Colonic mucosa (tissue), 4 donors: ENCODE measurements at regions not wholly inside any gene's neighbourhood (a gene's known extent, or its start where the extent isn't known, plus 50 kb on each side); places are given as distances from the start of the nearest gene placed in this dataset.

Experiments used
- DNase-seq: peaks from one replicate; pipeline ENCODE4 v3.0.0-alpha.2; 2020
- H3K27ac ChIP-seq: fragments of 200-600 bp; one replicate; pipeline ENCODE4 v1.8.0; 2021
- H3K27me3 ChIP-seq: fragments of 200-600 bp; one replicate; pipeline ENCODE4 v1.8.0; 2021
- H3K36me3 ChIP-seq: fragments of 200-600 bp; one replicate; pipeline ENCODE4 v1.8.0; 2021
- H3K4me1 ChIP-seq: fragments of 200-600 bp; one replicate; pipeline ENCODE4 v1.8.0; 2021; ENCODE audit warnings: mild to moderate bottlenecking
- H3K4me3 ChIP-seq: fragments of 200-600 bp; one replicate; pipeline ENCODE4 v1.8.0; 2021
- H3K9ac ChIP-seq, 2 donors: one replicate each; pipeline ENCODE4 v1.7.0; 2013; ENCODE audit warnings: control low read depth in 2 of 2, low read depth in 2 of 2, low read length in 2 of 2
- H3K9me3 ChIP-seq: fragments of 200-600 bp; one replicate; pipeline ENCODE4 v1.8.0; 2021
- intact Hi-C: fragments of 100-400 bp; cut with DNase I; formaldehyde crosslinking; loops from one replicate; pipeline ENCODE4 v1.14.1; 2022
- TF ChIP-seq, protein P1 (sequence below): fragments of 200-600 bp; IDR thresholded peaks from one replicate; pipeline ENCODE4 v1.8.0; 2022; ENCODE audit warnings: antibody characterized with exemption, mild to moderate bottlenecking
- donor health status: healthy.
- donor health status: DM: no; HTN: no; CAD: no.
- donor health status: DM: no; HTN: no; CAD: no.

DNA sequence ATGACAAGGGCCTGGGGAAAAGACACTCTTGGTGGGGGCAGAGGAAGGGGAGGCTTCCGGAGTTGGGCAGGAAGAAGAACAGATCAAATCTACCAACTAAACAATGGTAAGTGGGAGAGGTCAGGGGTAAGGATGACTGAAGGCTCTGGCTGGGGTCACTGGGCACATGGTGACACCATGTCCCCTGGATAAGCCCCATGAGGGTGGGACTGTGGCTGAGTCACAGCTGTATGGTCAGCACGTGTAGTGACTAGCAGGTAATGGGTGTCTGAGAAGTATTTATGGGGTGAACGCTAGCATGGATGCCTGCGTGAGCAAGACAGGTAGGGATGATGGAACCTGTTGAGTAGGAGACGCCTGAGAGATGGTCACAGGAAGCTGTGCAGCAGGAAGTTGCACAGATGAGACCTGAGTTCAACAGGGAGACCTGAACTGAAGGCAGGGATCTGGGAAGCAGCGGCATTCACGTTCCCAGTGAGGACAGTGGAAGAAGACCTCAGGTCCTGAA lies 64.5 kb upstream of the SNX9 start:
- DNase-seq, result no peak
- no peaks in the 10 kb centered on the region for H3K27me3 ChIP-seq
- H3K4me1 ChIP-seq, result peaks cover 5% of the 10 kb centered on the region
- intact Hi-C loops, result loop anchor here (10.0 kb wide), 1 partner anchor 316 kb away; no protein-coding TSS in a partner anchor
- H3K4me3 ChIP-seq, result no peak overlapping the region
- TF ChIP-seq, protein P1, sequence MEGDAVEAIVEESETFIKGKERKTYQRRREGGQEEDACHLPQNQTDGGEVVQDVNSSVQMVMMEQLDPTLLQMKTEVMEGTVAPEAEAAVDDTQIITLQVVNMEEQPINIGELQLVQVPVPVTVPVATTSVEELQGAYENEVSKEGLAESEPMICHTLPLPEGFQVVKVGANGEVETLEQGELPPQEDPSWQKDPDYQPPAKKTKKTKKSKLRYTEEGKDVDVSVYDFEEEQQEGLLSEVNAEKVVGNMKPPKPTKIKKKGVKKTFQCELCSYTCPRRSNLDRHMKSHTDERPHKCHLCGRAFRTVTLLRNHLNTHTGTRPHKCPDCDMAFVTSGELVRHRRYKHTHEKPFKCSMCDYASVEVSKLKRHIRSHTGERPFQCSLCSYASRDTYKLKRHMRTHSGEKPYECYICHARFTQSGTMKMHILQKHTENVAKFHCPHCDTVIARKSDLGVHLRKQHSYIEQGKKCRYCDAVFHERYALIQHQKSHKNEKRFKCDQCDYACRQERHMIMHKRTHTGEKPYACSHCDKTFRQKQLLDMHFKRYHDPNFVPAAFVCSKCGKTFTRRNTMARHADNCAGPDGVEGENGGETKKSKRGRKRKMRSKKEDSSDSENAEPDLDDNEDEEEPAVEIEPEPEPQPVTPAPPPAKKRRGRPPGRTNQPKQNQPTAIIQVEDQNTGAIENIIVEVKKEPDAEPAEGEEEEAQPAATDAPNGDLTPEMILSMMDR, result no peak
- no peak overlapping the region for H3K9ac ChIP-seq
- no peaks in the 10 kb centered on the region for H3K36me3 ChIP-seq
- H3K9me3 ChIP-seq, result no peaks in the 10 kb centered on the region
- H3K27ac ChIP-seq, result no peak overlapping the region

DNA sequence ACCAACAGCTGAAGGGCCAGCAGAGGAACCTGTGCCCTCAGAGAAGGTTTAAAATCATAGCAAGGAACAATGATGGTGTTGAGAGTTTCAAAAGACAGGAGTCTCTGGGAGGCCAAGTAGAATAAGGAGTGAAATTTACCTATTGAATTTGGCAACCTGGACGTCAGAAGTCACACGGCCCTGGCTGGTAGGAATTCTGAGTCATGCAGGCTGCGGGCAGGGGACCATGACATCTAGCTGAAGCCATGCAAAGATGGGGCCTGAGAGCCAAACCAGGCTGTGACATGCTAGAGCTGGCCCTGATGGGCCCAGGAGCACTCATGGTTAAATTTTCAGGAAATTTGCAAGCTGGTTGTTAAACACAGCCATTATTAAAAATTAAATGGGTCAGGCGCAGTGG lies 64.0 kb upstream of the SNX9 start:
- intact Hi-C loops, result loop anchor here (10.0 kb wide), 1 partner anchor 316 kb away; no protein-coding TSS in a partner anchor
- H3K36me3 ChIP-seq, result no peaks in the 10 kb centered on the region
- H3K4me3 ChIP-seq, result no peak overlapping the region
- no peaks in the 10 kb centered on the region for H3K9me3 ChIP-seq
- no peak overlapping the region for H3K9ac ChIP-seq
- no peak overlapping the region for H3K27ac ChIP-seq
- TF ChIP-seq, protein P1, result no peak
- H3K4me1 ChIP-seq, result peaks cover 10% of the 10 kb centered on the region
- no peak for DNase-seq
- H3K27me3 ChIP-seq, result no peaks in the 10 kb centered on the region

DNA sequence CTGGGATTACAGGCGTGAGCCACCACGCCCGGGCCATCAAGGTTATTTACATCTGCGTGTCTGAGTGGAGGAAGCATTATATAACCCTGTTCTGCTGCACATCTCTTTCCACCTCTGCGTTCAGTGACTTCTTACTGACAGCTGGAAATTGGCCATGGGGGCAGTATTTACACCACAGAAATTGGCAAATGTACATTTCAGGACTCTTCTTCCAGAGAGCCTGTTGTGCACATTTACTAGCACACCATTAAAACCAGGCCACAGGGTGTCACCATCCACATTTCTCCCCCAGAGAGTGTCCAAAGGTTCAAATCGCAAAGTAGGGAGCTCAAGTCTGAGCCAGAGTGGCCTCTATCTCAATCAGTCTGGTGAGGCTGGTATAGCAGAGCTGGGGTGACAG lies 62.9 kb upstream of the SNX9 start:
- Histone ChIP-seq H3K27me3 (no peaks in the 10 kb centered on the region), H3K4me3 (no peak overlapping the region), H3K4me1 (peaks cover 11% of the 10 kb centered on the region), H3K36me3 (no peaks in the 10 kb centered on the region), H3K27ac (no peak overlapping the region), H3K9me3 (no peaks in the 10 kb centered on the region), H3K9ac (no peak overlapping the region)
- intact Hi-C loops, result loop anchor here (5.0 kb wide), 1 partner anchor 62 kb away; the partner anchor contains the start of gene SNX9
- TF ChIP-seq, protein P1, result no peak
- DNase-seq, result no peak

DNA sequence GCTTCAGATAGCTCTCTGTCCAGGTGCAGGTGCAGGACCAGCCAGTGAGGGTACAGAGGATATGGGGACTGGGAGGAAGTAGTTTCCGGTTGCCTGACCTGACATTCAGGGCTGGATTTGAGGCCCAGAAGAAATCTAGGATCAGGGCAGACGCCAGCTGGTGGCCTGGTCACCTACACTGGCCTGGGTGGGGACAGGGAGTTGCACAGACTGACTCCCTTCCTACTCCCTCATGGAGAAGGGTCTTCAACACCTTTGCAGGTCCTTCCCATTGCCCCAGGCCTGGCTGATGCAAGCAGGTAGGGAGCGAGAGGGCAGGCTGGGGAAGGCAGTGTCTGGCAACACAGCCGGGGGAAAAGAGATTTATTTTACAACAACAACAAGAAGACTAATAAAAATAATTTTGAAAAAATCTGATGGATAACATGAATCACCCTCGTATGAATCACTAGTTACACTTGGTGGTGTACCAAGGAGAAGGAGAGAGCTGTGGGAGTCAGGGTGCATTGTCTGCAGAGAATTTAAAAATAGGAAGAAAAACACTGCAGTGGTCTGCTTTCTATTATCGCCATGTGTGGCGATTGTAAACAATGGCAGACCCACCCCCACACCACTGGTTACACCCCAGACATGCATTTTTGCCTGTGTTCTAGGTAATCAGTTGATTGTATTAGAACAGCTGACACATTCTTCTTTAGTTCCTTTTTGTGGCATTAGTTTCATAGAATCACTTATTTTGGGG lies 62.3 kb upstream of the SNX9 start:
- Histone ChIP-seq H3K27ac (no peak overlapping the region), H3K36me3 (no peaks in the 10 kb centered on the region), H3K27me3 (no peaks in the 10 kb centered on the region), H3K9ac (no peak overlapping the region), H3K9me3 (no peaks in the 10 kb centered on the region), H3K4me1 (peaks cover 11% of the 10 kb centered on the region), H3K4me3 (no peak overlapping the region)
- TF ChIP-seq, protein P1, result no peak
- intact Hi-C loops, result loop anchor here (5.0 kb wide), 1 partner anchor 62 kb away; the partner anchor contains the start of gene SNX9
- no peak for DNase-seq

DNA sequence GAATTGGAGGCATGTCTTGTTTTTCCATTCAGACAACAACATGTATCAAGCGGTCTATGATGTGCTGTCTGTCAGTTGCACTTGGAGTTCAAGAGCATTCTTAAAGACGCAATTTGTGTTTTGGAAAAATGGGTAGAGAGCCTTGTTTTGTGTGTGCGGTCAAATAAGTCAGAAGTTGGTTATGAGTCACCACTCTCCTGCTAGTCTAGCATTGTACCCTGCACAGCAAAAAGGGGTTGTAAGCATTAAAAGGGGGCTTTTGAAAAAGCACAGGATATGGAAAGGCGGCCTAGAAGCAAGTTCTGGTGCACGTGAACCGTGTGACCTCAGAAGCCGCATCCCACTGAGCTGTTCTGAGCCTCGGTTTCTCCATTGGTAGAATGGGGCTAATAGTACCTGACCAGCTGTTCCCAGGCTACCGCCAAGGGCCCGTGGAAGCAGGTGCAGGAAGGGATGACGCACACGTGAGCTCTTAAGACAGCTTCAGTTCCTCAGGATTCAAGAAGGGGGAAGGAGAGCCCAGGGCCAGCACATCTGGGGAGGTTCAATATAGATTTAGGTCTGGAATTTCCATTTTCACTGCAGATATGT lies 61.6 kb upstream of the SNX9 start:
- Histone ChIP-seq H3K27me3 (no peaks in the 10 kb centered on the region), H3K9ac (no peak overlapping the region), H3K4me1 (peaks cover 11% of the 10 kb centered on the region), H3K4me3 (no peak overlapping the region), H3K36me3 (no peaks in the 10 kb centered on the region), H3K27ac (no peak overlapping the region), H3K9me3 (no peaks in the 10 kb centered on the region)
- intact Hi-C loops, result loop anchor here (5.0 kb wide), 1 partner anchor 61 kb away; the partner anchor contains the start of gene SNX9
- TF ChIP-seq, protein P1, result no peak
- DNase-seq, result no peak
